IPS DF 6.9 (cell line): ENCODE measurements at regions not wholly inside any gene's neighbourhood (a gene's known extent, or its start where the extent isn't known, plus 50 kb on each side); places are given as distances from the start of the nearest gene placed in this dataset.

Experiments
- DNase-seq: peaks from one replicate; pipeline ENCODE4 v3.0.0-alpha.2; 2013; ENCODE audit warnings: low read depth, low spot score
- H3K27ac ChIP-seq: one replicate; pipeline ENCODE4 v1.5.1; 2013; ENCODE audit warnings: low read length, control low read depth
- H3K27me3 ChIP-seq: 2 replicates; pipeline ENCODE4 v1.6.1; 2013; ENCODE audit warnings: mild to moderate bottlenecking, low read length; ENCODE audit not compliant: control insufficient read depth, insufficient read depth
- H3K36me3 ChIP-seq: 2 replicates; pipeline ENCODE4 v1.6.1; 2013; ENCODE audit warnings: low read length; ENCODE audit not compliant: control insufficient read depth, insufficient read depth
- H3K4me1 ChIP-seq: 2 replicates; pipeline ENCODE4 v1.6.1; 2013; ENCODE audit warnings: low read length; ENCODE audit not compliant: control insufficient read depth, insufficient read depth
- H3K4me3 ChIP-seq: 2 replicates; pipeline ENCODE4 v1.5.1; 2013; ENCODE audit warnings: mild to moderate bottlenecking, low read length
- H3K9me3 ChIP-seq: 2 replicates; pipeline ENCODE4 v1.6.1; 2013; ENCODE audit warnings: low read length, inconsistent platforms; ENCODE audit not compliant: control insufficient read depth, insufficient read depth
- WGBS: extraction: QIAGEN DNeasy Blood & Tissue Kit; methylation state at CpG from one replicate; pipeline ENCODE4 v1.1.7; 2013; ENCODE audit warnings: mixed read lengths, missing lambda C conversion rate; ENCODE audit not compliant: insufficient read length, insufficient coverage; 5-methylcytosine and 5-hydroxymethylcytosine counted together

DNA sequence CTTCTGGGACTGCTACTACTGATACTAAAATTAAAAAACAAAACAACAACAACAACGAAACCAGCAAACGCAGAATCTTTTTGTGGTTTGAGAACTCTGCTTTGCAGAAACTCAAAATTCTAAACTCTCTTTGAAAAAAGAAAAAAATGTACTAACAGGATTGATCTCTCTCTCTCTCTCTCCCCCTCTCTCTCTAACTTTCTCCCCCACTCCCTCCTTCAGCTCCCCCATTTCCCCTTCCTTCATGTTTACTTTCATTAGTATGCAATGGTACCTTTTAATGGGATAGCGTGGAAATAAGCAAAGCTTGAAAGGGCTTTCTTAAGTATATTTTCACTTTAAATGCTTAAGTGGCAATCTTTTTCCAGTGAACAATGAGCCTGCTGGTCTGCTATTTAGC is 562.6 kb upstream of the ADGRL2 start:
- Histone ChIP-seq H3K4me3 (no peak overlapping the region), H3K4me1 (peaks cover 3% of the 10 kb centered on the region; the same call in 1 of the 2 replicates), H3K27ac (no peak overlapping the region), H3K9me3 (no peaks in the 10 kb centered on the region), H3K27me3 (no peaks in the 10 kb centered on the region), H3K36me3 (no peaks in the 10 kb centered on the region)
- no CpG with 5 or more reads among the region's 3 CpGs for WGBS
- DNase-seq: no peak

DNA sequence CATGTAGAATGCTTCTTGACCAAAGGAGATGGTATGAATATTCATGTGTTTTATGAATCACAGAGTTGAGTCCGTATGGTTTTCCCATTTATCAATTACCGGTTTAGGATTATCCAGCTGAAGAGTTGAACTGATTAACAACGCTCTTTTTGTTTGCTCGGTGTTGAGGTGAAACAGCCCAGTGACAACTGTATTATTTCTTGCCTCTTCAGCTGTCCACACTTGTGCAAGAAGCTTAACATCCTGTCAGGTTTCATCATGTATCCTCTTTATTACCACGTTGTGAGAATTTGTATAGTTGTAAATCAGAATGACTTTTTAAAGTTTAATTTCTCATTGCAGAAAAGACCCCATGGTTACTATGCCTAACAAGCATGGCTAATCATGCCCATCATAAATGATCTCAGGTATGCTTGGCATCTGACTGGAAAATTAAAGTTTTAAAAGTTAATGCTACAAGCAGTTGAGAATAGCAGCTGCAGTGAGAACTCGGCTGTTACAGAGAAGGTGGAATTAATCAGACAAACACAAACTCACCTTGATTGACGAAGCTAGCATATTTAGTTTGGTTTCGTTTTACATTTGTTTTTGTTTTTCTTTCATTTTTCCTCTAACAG is 563.2 kb upstream of the ADGRL2 start:
- Histone ChIP-seq H3K9me3 (no peaks in the 10 kb centered on the region), H3K4me3 (no peak overlapping the region), H3K36me3 (no peaks in the 10 kb centered on the region), H3K4me1 (peaks cover 3% of the 10 kb centered on the region; the same call in 1 of the 2 replicates), H3K27me3 (no peaks in the 10 kb centered on the region), H3K27ac (no peak overlapping the region)
- no CpG with 5 or more reads among the region's 8 CpGs for WGBS
- no peak for DNase-seq

DNA sequence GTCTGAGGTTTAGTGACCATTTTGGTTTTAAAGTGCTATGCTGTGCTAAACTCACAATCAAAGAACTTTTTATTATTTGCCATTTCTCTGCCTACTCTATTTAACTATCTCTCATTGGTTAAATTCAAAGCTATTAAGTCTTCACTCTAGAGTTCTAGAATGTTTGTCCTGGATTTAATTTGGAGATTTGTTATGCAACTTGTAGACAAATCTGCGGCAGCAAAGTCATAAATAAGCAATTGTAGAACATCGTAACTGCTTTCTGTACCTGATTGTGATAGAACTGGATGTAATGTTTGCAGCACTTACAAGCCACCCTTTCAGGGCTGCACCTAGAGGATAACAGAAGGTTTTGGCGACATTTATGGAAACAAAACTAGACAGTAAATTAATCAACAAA is 566.5 kb upstream of the ADGRL2 start:
- Histone ChIP-seq H3K9me3 (no peaks in the 10 kb centered on the region), H3K36me3 (no peaks in the 10 kb centered on the region), H3K27me3 (no peaks in the 10 kb centered on the region), H3K4me3 (no peak overlapping the region), H3K27ac (no peak overlapping the region), H3K4me1 (peaks cover 2% of the 10 kb centered on the region; the same call in 1 of the 2 replicates)
- WGBS: no CpG with 5 or more reads among the region's 3 CpGs
- DNase-seq: no peak

GRCh38 chr1:81233591-81233990 is 567.1 kb upstream of the ADGRL2 start:
- no peak overlapping the region for H3K27ac ChIP-seq
- DNase-seq: no peak
- WGBS: no CpG with 5 or more reads among the region's 1 CpG
- no peaks in the 10 kb centered on the region for H3K27me3 ChIP-seq
- H3K36me3 ChIP-seq: no peaks in the 10 kb centered on the region
- H3K4me1 ChIP-seq: no peaks in the 10 kb centered on the region
- no peaks in the 10 kb centered on the region for H3K9me3 ChIP-seq
- H3K4me3 ChIP-seq: no peak overlapping the region

DNA sequence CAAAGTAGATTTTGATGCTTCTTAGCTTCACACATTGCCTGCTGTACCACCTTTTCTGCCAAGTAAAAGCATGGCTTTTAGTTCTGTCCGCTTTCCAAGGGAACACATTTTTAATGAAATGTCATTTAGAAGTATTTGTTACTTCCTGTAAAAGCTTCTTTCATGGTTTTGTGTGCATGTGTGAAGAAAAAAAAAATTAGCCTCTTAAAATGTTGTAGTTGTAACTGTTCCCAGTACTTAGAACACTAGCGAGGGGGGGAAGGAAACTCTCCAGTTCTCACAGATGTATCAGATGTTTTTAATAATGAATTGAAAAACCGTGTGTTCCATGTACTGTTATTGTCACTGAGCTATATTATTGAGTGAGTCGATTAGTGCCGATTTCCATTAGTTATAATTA is 568.3 kb upstream of the ADGRL2 start:
- WGBS: no CpG with 5 or more reads among the region's 5 CpGs
- H3K4me3 ChIP-seq: no peak overlapping the region
- no peak overlapping the region for H3K27ac ChIP-seq
- no peaks in the 10 kb centered on the region for H3K4me1 ChIP-seq
- DNase-seq: no peak
- no peaks in the 10 kb centered on the region for H3K36me3 ChIP-seq
- H3K9me3 ChIP-seq: no peaks in the 10 kb centered on the region
- no peaks in the 10 kb centered on the region for H3K27me3 ChIP-seq

GRCh38 chr1:81231729-81232038 is 569.0 kb upstream of the ADGRL2 start:
- DNase-seq: no peak
- H3K36me3 ChIP-seq: no peaks in the 10 kb centered on the region
- no peaks in the 10 kb centered on the region for H3K27me3 ChIP-seq
- H3K27ac ChIP-seq: no peak overlapping the region
- no peaks in the 10 kb centered on the region for H3K9me3 ChIP-seq
- WGBS: no CpG with 5 or more reads among the region's 1 CpG
- no peak overlapping the region for H3K4me3 ChIP-seq
- H3K4me1 ChIP-seq: no peaks in the 10 kb centered on the region

DNA sequence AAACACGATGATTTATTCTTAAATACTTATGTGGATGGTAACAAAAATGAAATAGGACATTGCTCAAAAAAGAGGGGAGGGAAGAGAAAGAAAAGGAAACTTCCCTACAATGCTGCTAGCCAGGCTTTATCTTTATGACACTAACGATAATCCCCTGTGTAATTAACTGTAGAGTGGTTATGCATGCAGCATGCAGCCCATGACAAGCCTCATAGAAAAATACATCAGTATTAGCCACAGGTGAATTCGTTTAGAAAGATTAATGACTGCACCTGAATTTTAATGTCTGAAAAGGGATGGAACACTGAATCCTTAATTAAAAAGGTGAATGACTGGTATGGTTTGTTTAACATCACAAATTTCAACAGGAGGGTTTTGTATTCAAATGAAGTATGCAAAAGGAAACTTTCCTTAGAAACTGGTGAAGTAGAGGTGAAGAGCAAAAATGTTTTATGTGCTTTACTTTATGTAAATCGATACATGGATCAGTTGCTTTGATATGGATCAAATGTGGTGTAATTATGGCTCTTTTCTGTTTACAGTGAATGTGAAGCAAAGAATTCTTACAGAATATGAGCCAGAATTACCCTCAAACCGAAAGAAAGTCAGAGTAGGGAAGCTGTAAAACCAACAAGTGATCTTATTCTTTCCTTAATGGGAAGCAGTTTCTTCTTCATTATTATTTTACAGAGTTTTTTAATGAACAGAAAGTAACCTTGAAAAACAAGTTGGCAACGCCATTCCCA is 569.6 kb upstream of the ADGRL2 start:
- Histone ChIP-seq H3K27ac (no peak overlapping the region), H3K4me1 (no peaks in the 10 kb centered on the region), H3K36me3 (no peaks in the 10 kb centered on the region), H3K27me3 (no peaks in the 10 kb centered on the region), H3K4me3 (no peak overlapping the region), H3K9me3 (no peaks in the 10 kb centered on the region)
- WGBS: no CpG with 5 or more reads among the region's 6 CpGs
- DNase-seq: no peak

DNA sequence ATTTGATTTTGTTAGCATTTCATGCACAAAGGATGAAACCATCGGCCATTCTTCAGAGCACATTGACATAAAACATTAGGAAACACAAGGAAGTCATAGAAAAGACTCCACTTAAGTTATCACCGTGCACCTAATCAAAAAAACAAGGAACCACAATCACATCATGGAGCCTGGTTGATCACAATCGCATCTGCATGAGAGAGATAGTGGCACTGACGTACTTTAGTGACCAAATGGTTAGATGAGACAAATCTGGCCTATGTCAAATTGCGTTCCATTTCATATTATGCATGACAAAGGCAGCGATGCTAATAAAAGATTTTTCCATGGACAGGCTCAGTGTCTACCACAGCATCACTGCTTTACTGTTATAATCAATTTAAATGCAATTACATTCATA is 571.8 kb upstream of the ADGRL2 start:
- H3K27ac ChIP-seq: no peak overlapping the region
- H3K27me3 ChIP-seq: no peaks in the 10 kb centered on the region
- no peaks in the 10 kb centered on the region for H3K9me3 ChIP-seq
- no peaks in the 10 kb centered on the region for H3K4me1 ChIP-seq
- DNase-seq: no peak
- no CpG with 5 or more reads among the region's 6 CpGs for WGBS
- no peak overlapping the region for H3K4me3 ChIP-seq
- no peaks in the 10 kb centered on the region for H3K36me3 ChIP-seq

DNA sequence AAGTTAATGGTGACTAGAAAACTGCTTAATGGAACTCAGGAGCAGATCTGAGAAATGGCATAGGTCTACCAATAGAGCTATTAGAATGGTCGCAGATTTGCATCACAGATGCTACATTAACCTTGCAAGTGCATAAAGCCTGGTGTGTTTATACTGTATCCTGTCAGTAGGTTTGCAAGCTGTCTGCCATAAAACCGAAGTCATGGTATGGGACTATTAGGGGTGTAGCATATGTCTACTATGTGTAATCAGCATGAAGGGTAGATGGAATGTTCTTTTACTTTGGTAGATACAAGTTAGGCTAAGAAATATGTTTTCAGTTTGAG is 574.2 kb upstream of the ADGRL2 start:
- H3K27me3 ChIP-seq: no peaks in the 10 kb centered on the region
- no peaks in the 10 kb centered on the region; the same call in 1 of the 2 replicates for H3K4me1 ChIP-seq
- DNase-seq: no peak
- H3K9me3 ChIP-seq: no peaks in the 10 kb centered on the region
- H3K27ac ChIP-seq: no peak overlapping the region
- no peak overlapping the region for H3K4me3 ChIP-seq
- no CpG with 5 or more reads among the region's 2 CpGs for WGBS
- no peaks in the 10 kb centered on the region for H3K36me3 ChIP-seq

- WGBS: no CpG with 5 or more reads among the region's 7 CpGs
- no peaks in the 10 kb centered on the region for H3K27me3 ChIP-seq
- H3K9me3 ChIP-seq: no peaks in the 10 kb centered on the region
- DNase-seq: no peak
- H3K36me3 ChIP-seq: no peaks in the 10 kb centered on the region
- H3K27ac ChIP-seq: no peak overlapping the region
- no peak overlapping the region for H3K4me3 ChIP-seq
- no peaks in the 10 kb centered on the region; the same call in 1 of the 2 replicates for H3K4me1 ChIP-seq
Measured at GRCh38 chr1:81225789-81226602, 574.7 kb upstream of the ADGRL2 start.
